IPS-18a (cell line): ENCODE measurements at regions not wholly inside any gene's neighbourhood (a gene's known extent, or its start where the extent isn't known, plus 50 kb on each side); places are given as distances from the start of the nearest gene placed in this dataset.

Source experiments
- H3K27ac ChIP-seq: one replicate; pipeline ENCODE4 v1.5.1; 2013; ENCODE audit warnings: low read length
- H3K27me3 ChIP-seq: one replicate; pipeline ENCODE4 v1.6.1; 2013; ENCODE audit warnings: mild to moderate bottlenecking, low read length; ENCODE audit not compliant: control insufficient read depth, insufficient read depth
- H3K36me3 ChIP-seq: one replicate; pipeline ENCODE4 v1.6.1; 2013; ENCODE audit warnings: low read depth, low read length; ENCODE audit not compliant: control insufficient read depth
- H3K4me1 ChIP-seq: one replicate; pipeline ENCODE4 v1.6.1; 2013; ENCODE audit warnings: low read depth, low read length; ENCODE audit not compliant: control insufficient read depth
- H3K4me3 ChIP-seq: one replicate; pipeline ENCODE4 v1.5.1; 2013; ENCODE audit warnings: low read length
- H3K9ac ChIP-seq: one replicate; pipeline ENCODE4 v1.6.1; 2013; ENCODE audit warnings: mild to moderate bottlenecking, low read length, moderate library complexity
- H3K9me3 ChIP-seq: one replicate; pipeline ENCODE4 v1.6.1; 2013; ENCODE audit warnings: low read depth, low read length; ENCODE audit not compliant: control insufficient read depth

DNA sequence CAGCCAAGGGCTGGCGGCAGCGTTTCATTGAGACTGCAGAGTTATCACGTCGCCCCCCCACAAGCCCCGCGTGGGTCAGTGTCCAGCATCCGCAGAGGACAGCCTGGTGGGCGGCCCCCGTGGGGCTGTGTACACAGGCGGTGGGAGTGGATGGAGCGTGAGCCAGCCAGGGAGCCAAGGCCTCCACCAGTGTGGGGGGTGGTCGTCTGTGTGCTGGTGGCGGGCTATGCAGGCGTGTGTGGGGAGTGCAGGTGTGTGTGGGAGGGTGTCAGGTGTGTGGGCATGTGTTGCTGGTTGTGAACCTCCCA lies 56.5 kb upstream of the NKX1-1 start:
- peaks cover 14% of the 10 kb centered on the region for H3K27me3 ChIP-seq
- no peak overlapping the region for H3K9ac ChIP-seq

DNA sequence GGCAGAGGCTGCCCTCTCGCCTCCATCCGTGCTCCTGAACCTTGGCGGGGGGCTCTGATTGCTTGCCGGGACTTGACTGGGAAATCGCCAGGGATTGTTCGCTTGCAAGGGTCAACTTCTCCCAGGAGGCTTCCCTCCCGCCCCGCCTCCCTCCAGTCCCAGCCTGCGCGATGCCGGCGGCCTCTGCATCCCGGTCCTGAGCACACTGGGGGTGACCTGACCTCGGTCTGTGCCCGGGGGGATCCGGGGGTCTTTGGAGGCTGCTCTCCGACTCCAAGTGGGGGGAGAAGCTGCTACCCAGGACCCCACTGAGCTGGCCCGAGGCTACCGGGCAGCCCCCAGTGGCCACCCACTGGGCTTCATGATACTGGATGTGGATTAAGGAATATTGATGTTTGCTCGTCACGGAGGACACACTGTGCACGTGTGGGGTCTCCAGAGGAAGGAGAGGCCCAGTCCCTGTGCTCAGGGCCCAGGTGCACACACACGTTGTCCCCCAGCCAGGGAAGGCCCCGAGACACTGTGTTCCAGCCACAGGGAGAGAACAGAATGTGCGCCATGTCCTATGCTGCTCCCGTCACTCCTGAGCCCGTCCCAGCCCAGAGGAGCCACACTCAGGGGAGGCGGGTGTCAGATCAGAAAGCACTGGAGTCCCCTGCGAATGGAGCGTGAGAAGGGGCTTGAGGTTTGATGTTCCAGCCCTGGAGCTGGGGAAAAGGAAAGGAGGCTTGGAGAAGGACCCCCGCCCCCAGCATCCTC lies 55.9 kb upstream of the NKX1-1 start:
- Histone ChIP-seq H3K27me3 (peaks cover 14% of the 10 kb centered on the region), H3K27ac (no peak overlapping the region), H3K9me3 (no peaks in the 10 kb centered on the region), H3K36me3 (no peaks in the 10 kb centered on the region), H3K4me3 (no peak overlapping the region), H3K9ac (no peak overlapping the region), H3K4me1 (no peaks in the 10 kb centered on the region)

More for the DNA sequence above, 56.5 kb upstream of the NKX1-1 start:
- Histone ChIP-seq H3K9me3 (no peaks in the 10 kb centered on the region), H3K27ac (no peak overlapping the region), H3K36me3 (no peaks in the 10 kb centered on the region), H3K4me3 (no peak overlapping the region), H3K4me1 (no peaks in the 10 kb centered on the region)

DNA sequence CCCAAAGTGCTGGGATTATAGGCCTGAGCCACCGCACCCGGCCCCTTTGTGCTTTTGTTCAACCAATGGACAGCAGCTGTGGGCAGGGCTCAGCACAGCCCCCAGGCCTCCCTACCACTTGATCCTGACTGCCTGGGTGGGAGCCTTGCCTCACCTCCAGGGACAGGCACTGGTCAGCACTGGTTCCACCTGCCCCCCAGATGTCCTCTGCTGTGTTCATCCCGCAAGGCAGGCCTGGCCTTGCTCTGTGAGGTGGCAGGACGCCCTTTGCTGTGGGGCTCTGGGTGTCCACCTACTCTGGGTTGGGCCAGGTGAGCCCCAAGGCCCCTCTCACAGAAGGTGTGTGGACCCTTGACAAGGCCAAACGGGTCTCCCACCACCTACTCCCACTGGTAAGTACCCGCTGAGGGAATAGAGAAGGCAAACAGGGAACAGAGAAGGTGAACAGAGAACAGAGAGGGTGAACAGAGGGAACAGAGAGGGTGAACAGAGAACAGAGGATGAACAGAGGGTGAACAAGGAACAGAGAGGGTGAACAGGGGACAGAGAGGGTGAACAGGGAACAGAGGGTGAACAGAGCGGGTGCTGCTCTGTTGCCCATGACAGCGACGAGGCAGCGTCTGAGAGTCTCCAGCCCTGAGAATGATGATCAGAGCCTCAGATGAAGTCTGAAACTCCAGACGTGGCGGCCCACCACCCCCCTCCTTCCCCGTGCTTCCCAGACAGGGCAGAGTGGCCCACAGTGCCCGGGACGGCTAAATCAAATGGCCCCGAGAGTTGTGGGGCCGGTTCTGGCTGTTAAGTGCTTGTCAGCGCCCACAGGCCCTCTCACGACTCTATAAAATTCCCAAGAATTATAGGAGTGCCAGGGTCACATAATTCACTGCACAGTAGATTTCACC lies 55.0 kb upstream of the NKX1-1 start:
- H3K9ac ChIP-seq, result no peak overlapping the region

DNA sequence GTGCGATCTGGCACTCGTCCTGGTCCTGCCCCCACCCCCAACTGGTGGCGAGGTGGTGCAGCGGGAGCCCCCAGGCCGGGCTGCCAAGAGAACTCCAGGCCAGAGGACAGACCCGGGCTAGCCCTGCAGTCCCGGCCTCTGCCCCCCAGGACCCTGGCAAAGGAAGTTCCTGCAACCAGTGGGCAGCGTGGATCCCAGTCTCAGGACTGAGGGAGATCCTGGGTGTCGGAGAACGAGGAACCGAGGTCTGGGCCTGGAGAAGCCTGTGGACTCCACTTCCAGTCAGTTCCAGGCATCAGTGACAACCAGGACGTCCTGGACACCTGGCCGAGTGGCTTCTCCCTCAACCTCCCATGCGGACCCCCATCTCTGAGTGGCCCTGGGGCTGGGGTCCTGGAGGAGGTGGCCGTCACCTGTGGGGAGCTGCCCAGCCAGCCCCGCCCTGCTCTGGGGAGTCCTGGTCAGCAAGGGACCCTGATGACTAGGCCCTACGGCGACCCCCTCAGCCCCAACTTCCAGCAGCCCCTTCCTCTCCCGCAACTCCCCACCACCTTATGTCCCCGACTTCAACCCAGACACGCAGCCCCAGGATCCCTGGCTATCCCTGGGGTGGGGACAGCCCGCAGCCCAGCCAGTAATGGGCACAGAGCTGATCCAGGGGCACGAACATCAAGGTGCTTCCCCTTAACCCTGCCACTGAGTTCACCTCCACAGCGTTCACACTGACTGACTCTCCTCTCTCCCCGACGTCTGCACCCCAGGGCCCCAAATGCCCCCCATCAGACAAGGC lies 53.7 kb upstream of the NKX1-1 start:
- H3K36me3 ChIP-seq, result no peaks in the 10 kb centered on the region
- H3K9me3 ChIP-seq, result no peaks in the 10 kb centered on the region
- no peak overlapping the region for H3K9ac ChIP-seq
- peak overlapping the region; percentile 26 for H3K4me3 ChIP-seq
- H3K27ac ChIP-seq, result no peak overlapping the region
- H3K27me3 ChIP-seq, result peaks cover 14% of the 10 kb centered on the region
- no peaks in the 10 kb centered on the region for H3K4me1 ChIP-seq

More for the DNA sequence above, 55.0 kb upstream of the NKX1-1 start:
- no peaks in the 10 kb centered on the region for H3K4me1 ChIP-seq
- no peaks in the 10 kb centered on the region for H3K36me3 ChIP-seq
- no peak overlapping the region for H3K27ac ChIP-seq
- H3K9me3 ChIP-seq, result no peaks in the 10 kb centered on the region
- H3K27me3 ChIP-seq, result peaks cover 14% of the 10 kb centered on the region
- no peak overlapping the region for H3K4me3 ChIP-seq

DNA sequence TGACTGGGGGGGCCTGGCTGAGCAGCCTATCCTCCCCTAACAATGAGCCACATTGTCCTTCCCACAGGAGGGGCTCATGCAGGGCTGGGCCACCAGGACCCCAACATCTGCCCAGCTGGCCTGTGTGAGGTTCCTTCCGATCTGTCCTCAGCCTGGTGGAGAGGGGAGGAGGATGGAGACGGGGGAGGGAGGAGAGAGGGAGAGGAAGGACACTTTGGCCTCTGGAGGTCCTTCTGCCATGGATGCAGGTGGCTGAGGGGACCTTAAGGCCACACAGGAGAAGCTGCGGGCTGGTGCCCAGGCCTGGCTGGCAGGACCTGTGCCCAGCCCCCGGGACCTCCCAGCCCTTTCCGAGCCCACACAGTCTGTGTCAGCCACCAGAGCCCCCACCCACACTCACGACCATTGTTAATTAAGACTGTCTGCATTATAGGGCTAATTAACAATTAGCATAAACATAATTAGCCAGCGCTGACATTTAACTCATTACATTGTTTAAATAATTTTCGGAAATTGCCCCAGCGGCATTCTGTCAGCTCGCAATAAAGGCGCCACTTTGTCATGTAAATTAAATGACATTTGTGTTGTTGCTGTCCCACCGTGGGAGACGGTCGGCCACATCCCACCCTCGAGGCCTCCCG lies 53.0 kb upstream of the NKX1-1 start:
- Histone ChIP-seq H3K9me3 (no peaks in the 10 kb centered on the region), H3K27me3 (peaks cover 14% of the 10 kb centered on the region), H3K27ac (no peak overlapping the region), H3K4me1 (no peaks in the 10 kb centered on the region), H3K9ac (no peak overlapping the region), H3K4me3 (peak overlapping the region; percentile 26), H3K36me3 (no peaks in the 10 kb centered on the region)

DNA sequence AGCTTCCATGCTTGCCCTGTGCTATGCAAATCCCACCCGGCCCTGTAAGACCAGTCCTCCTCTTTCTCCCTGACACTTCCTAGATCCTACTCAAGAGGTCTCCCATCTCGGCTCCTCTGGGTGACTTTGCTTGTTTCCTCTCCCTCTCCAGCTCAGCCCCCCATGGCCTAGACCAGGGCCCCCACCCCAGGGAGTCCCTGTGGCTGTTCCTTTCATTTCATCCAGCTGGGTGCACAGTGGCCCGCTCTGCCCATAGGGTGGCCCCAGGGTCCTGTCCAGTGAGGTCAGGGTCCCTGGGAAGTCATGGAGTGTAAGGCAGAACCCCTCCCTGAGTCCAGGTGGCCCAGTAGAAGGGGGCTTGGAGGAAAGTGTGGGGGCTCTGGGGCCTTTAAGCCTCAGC lies 52.3 kb upstream of the NKX1-1 start:
- Histone ChIP-seq H3K4me3 (no peak overlapping the region), H3K27ac (no peak overlapping the region), H3K9me3 (no peaks in the 10 kb centered on the region), H3K9ac (no peak overlapping the region), H3K4me1 (no peaks in the 10 kb centered on the region), H3K36me3 (no peaks in the 10 kb centered on the region), H3K27me3 (peaks cover 14% of the 10 kb centered on the region)
